WTC11 (cell line): ENCODE measurements at regions not wholly inside any gene's neighbourhood (a gene's known extent, or its start where the extent isn't known, plus 50 kb on each side); places are given as distances from the start of the nearest gene placed in this dataset.

ENCODE experiments used
- FOXP4 ChIP-seq: sonication (generic); formaldehyde crosslinking; IDR thresholded peaks from 2 replicates; pipeline ENCODE4 v1.8.0; 2022; ENCODE audit warnings: mild to moderate bottlenecking, missing genetic modification reagents
- PREB ChIP-seq: sonication (generic); formaldehyde crosslinking; IDR thresholded peaks from 2 replicates; pipeline ENCODE4 v1.8.1; 2022; ENCODE audit warnings: mild to moderate bottlenecking, missing genetic modification reagents, moderate library complexity, borderline replicate concordance
- SMAD3 ChIP-seq: sonication (generic); formaldehyde crosslinking; IDR thresholded peaks from 2 replicates; pipeline ENCODE4 v1.8.0; 2022; ENCODE audit warnings: missing genetic modification reagents, mild to moderate bottlenecking, borderline replicate concordance
- TF ChIP-seq, protein P1 (sequence below): fragments of 200-600 bp; IDR thresholded peaks from 2 replicates; pipeline ENCODE4 v1.8.0; 2022; ENCODE audit warnings: antibody characterized with exemption

GRCh38 chr10:10333622-10334021 is 684.0 kb upstream of the CELF2 start:
- no peak for TF ChIP-seq SMAD3
- TF ChIP-seq, protein P1, sequence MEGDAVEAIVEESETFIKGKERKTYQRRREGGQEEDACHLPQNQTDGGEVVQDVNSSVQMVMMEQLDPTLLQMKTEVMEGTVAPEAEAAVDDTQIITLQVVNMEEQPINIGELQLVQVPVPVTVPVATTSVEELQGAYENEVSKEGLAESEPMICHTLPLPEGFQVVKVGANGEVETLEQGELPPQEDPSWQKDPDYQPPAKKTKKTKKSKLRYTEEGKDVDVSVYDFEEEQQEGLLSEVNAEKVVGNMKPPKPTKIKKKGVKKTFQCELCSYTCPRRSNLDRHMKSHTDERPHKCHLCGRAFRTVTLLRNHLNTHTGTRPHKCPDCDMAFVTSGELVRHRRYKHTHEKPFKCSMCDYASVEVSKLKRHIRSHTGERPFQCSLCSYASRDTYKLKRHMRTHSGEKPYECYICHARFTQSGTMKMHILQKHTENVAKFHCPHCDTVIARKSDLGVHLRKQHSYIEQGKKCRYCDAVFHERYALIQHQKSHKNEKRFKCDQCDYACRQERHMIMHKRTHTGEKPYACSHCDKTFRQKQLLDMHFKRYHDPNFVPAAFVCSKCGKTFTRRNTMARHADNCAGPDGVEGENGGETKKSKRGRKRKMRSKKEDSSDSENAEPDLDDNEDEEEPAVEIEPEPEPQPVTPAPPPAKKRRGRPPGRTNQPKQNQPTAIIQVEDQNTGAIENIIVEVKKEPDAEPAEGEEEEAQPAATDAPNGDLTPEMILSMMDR: no peak
- TF ChIP-seq PREB (CRISPR knock-in tag): no peak
- TF ChIP-seq FOXP4 (CRISPR knock-in tag): no peak
